Posterior cingulate gyrus (tissue), 11 donors: ENCODE measurements at regions not wholly inside any gene's neighbourhood (a gene's known extent, or its start where the extent isn't known, plus 50 kb on each side); places are given as distances from the start of the nearest gene placed in this dataset.
"Not testable (repeated sequence)": the region's sequence is repeated elsewhere in the genome, so short reads cannot be mapped to it uniquely, and the experiment has no call there.

Experiments
- DNase-seq, 10 donors: peaks; one replicate each; pipeline versions ENCODE4 v3.0.0 to v3.0.0-alpha.2; 2020 to 2021; ENCODE audit warnings: mixed read lengths in 3 of 10
- intact Hi-C: fragments of 100-400 bp; cut with DNase I; formaldehyde crosslinking; loops from one replicate; pipeline ENCODE4 v1.15.1; 2023

DNA sequence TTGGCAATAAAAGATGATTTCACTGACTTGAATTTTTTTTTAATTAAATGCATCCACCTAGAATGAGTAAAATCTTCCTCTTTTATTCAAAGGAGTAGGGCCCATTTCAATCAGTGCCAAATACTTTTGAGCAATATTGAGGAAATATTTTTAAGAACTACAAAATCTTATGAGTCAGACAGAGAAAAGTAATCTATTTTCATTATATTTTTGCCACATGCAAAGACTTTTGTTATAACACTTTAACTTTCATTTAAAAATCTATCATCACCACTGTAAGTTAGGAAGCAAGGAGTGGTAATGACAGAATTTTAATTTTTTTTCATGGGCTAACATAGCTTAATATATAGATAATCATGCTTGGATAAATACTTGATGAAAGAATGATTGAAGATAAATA is 345.2 kb upstream of the KITLG start:
- no peak for DNase-seq
- intact Hi-C loops = no loop called here

GRCh38 chr12:88924162-88924561 is 343.9 kb upstream of the KITLG start:
- DNase-seq = no peak
- intact Hi-C loops = no loop called here

DNA sequence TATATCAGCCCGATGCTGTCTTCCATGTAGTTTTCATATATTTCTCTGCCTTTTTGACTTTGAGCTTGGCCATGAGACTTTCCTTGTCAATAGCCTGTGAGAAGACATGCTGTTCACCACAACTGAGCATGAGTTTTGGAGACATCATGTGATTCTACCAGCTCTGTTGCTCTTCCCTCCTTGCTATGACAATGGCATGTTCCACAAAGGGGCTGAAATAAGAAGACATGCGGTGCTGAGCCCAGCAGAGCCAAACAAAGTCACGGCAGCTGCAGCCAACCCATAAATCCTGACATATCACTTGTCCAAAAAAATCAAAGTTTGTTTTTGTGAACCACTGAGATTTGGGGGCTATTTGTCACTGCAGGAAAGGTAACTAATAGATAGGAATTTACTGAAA is 343.4 kb upstream of the KITLG start:
- intact Hi-C loops = no loop called here
- peak in 1 of 10 donors; percentile 22 for DNase-seq

DNA sequence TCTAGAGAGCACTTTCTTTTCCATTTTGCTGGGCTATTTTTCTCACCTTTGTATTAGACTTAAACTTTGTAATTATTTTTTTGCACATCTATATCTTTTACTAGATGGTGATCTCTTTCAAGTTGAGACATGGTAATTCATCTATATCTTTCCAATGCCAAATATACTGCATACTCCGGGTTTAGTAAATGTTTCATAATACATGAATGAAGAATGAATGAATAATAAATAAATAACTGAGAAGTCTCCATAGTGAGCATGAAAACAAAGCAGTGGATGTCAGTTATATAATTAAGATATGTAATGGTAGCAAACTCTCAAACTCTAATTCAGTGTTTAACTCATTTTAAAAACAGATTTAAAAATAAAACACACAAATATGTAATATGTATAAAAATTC is 342.5 kb upstream of the KITLG start:
- intact Hi-C loops = no loop called here
- DNase-seq = no peak

GRCh38 chr12:88921890-88922532 is 341.7 kb upstream of the KITLG start:
- no peak for DNase-seq
- intact Hi-C loops = no loop called here

GRCh38 chr12:88921434-88921833 is 341.2 kb upstream of the KITLG start:
- intact Hi-C loops = no loop called here
- no peak for DNase-seq

DNA sequence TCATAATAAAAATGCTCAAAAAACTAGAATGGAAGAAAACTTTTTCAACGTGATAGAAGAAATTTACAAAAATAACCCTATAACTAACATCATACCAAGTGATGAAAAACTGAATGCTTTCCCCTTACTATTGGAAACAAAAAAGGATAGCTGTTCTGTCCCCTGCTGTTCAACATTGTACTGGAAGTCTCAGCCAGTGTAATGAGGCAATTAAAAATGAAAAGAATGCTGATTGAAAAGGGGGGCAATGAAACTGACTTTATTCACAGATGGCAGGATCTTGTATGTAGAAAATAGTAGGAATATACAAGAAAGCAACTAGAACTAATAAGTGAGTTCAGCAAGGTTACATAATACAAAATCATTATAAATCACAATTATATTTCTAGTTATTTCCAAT is 337.9 kb upstream of the KITLG start:
- no peak for DNase-seq

GRCh38 chr12:88914967-88915366 is 334.7 kb upstream of the KITLG start:
- intact Hi-C loops = no loop called here
- no peak for DNase-seq

More for the DNA sequence above, 337.9 kb upstream of the KITLG start:
- intact Hi-C loops = no loop called here

DNA sequence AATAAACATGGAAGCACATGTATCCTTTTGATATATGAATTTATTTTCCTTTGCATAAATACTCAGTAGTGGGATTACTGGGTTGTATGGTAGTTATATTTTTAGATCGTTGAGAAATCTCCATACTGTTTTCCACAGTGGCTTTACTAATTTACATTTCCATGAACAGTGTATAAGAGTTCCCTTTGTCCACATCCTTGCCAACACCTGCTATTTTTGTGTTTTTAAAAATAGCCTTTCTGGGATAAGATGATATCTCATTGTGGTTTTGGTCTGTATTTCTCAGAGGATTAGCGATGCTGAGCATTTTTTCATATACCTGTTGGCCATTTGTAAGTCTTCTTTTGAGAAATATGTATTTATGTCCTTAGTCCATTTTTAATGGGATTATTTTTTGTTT is 329.2 kb upstream of the KITLG start:
- DNase-seq = no peak
- intact Hi-C loops = no loop called here

DNA sequence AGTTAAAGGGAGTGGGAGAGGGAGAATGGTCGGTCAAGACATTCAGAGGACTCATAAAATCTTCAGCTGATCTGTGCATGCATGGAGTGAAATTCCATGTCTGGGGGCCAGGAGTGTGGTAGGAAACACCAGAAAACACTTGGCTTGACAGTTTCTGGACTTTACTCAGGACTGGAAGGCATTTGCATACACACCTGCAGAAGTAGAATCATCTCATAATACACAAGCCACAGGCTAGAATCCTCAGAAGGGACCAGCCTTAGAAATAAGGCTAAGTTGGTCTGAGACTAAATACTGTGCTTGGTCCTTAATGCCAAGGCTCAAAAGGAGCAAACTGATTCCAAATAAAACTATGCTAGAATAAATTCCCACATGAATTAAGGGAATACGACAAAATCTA is 328.1 kb upstream of the KITLG start:
- DNase-seq = no peak
- intact Hi-C loops = no loop called here

DNA sequence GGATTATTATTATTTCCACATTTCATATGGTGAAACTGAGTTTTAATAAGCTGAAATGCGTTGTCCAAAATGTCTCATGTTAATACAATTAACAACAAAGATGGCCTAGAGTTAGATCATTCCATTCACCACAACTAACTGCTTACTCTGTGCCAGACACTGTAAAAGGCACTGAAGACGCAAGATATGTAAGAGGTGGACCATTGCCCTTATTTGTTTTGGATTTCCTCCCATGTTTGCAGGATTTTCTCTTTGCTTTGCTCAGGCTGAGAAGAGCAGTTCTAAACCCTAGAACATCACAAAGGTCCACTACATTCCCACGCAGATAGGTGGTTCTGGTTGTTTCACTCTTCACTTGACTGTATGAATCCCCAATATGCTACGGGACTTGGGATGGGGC is 324.4 kb upstream of the KITLG start:
- DNase-seq = no peak
- intact Hi-C loops = no loop called here

GRCh38 chr12:88903333-88903732 is 323.1 kb upstream of the KITLG start:
- intact Hi-C loops = no loop called here
- DNase-seq = no peak

DNA sequence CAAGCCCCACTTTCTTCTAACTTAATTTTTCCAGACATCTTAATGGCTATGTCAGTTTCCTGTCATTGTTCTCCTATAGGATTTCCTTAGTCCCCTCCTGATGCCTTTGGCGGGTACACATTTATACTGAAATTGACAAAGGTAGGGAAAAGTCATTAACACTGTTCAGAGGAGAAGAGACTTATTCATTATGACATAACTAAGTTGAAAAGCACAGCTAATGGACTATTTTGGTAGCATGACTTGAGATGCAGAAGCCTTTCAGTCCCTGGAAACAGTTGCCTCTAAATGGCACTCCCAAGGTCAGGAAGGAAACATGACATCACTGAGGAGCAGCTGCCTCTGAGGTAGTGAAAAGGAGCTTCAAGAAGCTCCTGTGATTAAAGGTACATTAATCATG is 317.5 kb upstream of the KITLG start:
- intact Hi-C loops = loop anchor here (10.0 kb wide), 1 partner anchor 97 kb away; no protein-coding TSS in a partner anchor
- no peak for DNase-seq

DNA sequence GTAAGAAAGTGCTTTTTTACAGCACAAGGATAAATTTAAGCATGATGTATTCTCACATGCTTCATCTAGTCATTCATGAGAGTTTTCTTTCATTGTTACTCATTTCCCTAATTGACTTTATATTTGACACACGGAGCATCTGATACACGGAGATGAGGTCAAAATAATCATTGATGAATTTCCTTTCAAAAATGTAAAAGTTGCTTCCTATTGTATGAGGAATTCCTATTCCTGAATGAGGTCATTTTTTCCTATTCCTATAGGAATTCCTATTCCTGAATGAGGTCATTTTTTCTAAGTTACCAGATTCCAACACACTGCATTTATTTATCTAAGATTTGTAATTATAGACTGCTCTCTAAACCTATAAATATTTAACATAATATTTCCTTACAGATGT is 316.7 kb upstream of the KITLG start:
- intact Hi-C loops = loop anchor here (10.0 kb wide), 1 partner anchor 98 kb away; no protein-coding TSS in a partner anchor

DNA sequence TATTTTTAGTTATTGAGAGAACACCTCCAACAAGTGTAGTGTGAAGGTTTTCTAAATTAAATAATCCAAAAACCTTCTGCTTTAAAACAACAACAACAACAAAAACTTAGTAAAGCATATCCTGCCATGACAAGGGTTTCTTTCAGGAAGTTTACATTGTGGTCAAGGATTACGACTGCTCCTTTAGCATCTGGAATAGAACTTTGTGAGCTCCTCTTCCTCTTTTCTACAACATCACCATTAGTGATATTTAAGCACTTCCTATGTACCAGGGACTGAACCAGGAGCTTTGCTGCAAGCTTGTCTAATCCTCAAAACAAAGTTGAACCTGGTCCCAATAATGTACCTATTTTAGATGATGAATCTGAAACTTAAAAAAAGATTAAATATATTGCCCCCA is 315.4 kb upstream of the KITLG start:
- intact Hi-C loops = loop anchor here (10.0 kb wide), 1 partner anchor 99 kb away; no protein-coding TSS in a partner anchor
- DNase-seq = no peak

More for the DNA sequence above, 316.7 kb upstream of the KITLG start:
- no peak for DNase-seq

GRCh38 chr12:88893801-88894200 is 313.5 kb upstream of the KITLG start:
- DNase-seq = no peak
- intact Hi-C loops = loop anchor here (10.0 kb wide), 1 partner anchor 101 kb away; no protein-coding TSS in a partner anchor

GRCh38 chr12:88891434-88891833 is 311.2 kb upstream of the KITLG start:
- intact Hi-C loops = loop anchor here (10.0 kb wide), 1 partner anchor 103 kb away; no protein-coding TSS in a partner anchor
- not testable (repeated sequence) for DNase-seq

DNA sequence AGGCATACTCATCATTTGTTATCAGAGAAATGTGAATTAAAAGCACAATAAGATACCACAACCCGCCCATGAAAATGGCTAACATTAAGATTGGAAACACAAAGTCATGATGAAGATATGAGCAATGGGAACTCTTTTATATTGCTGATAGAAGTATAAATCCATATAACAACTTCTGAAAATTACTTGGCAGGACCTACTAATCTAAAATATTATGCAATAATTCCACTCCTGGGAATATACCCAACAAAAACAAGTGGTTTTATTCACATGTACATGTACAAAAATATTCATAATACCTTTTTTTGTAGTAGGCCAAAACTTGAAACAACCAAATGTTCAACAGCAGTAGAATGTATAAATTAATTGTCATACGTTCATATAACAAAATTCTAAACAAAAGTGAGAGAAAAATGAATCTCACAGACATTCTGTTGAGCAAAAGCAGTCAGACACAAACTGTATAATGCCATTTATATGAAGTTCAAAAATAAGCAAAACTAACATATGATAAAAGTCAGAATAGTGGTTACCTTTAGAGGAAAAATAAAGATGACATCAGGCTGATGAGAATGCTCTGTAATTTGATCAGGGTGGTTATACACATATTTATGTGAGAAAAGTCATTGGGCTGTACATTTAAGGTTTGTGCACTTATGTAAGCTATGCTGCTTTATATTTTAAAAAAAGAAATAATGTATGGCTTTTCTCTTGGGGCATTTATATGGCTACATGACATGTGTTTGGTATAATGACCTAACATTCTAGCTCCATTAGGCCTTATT is 309.2 kb upstream of the KITLG start:
- no peak for DNase-seq
- intact Hi-C loops = loop anchor here (10.0 kb wide), 1 partner anchor 105 kb away; no protein-coding TSS in a partner anchor

- intact Hi-C loops = no loop called here
- DNase-seq = no peak
Measured at GRCh38 chr12:88884600-88884999, 304.3 kb upstream of the KITLG start.

DNA sequence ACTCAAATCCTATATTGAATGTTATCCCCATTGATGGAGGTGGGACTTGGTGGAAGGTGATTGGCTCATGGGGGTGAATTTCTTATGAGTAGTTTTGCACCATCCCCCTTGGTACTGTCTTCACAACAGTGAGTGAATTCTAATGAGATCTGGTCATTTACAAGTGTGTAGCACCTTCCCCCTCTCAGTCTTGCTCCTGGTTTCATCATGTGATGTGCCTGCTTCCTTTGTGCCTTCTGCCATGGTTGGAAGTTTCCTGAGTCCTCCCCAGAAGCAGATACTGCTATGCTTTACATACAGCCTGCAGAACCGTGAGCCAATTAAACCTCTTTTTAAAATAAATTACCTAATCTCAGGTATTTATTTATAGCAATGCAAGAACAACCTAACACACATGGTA is 302.4 kb upstream of the KITLG start:
- no peak for DNase-seq
- intact Hi-C loops = no loop called here

GRCh38 chr12:88880051-88880450 is 299.8 kb upstream of the KITLG start:
- no peak for DNase-seq
- intact Hi-C loops = no loop called here

GRCh38 chr12:88878295-88878694 is 298.0 kb upstream of the KITLG start:
- intact Hi-C loops = no loop called here
- DNase-seq = no peak
